H1 (cell line): ENCODE measurements at regions not wholly inside any gene's neighbourhood (a gene's known extent, or its start where the extent isn't known, plus 50 kb on each side); places are given as distances from the start of the nearest gene placed in this dataset.

Source experiments
- CTCF ChIA-PET: fragments of 300-600 bp; sonication (Branson Sonifier 250); formaldehyde crosslinking; loops from one replicate; lab custom pipeline; 2021; ENCODE audit not compliant: partially characterized antibody; lab: Charles Lee
- POLR2A ChIA-PET: fragments of 300-600 bp; sonication (Branson Sonifier 250); formaldehyde crosslinking; loops from one replicate; lab custom pipeline; 2021; ENCODE audit warnings: inconsistent platforms; ENCODE audit not compliant: partially characterized antibody; lab: Charles Lee
- DNase-seq, 2 experiments: peaks; one replicate each; pipeline versions ENCODE4 v3.0.0 to v3.0.0-alpha.2; 2010 to 2022; ENCODE audit warnings: low spot score in 2 of 2, low read depth in 1 of 2, mixed read lengths in 1 of 2
- FAIRE-seq: peaks from 2 replicates; lab custom pipeline; 2011; peaks lifted over from hg19 to GRCh38; lab: Jason Lieb, UNC
- H2AFZ ChIP-seq: 2 replicates; pipeline ENCODE4 v1.8.1; 2012; ENCODE audit warnings: low read length, inconsistent platforms
- H2AK5ac ChIP-seq: 2 replicates; pipeline ENCODE4 v1.6.1; 2013; ENCODE audit warnings: low read depth, low read length
- H2BK120ac ChIP-seq: replicated peaks from 2 replicates; pipeline ENCODE3; 2013; ENCODE audit warnings: low read depth, low read length, inconsistent platforms
- H2BK12ac ChIP-seq: 2 replicates; pipeline ENCODE4 v1.6.1; 2013; ENCODE audit warnings: low read depth, low read length
- H2BK15ac ChIP-seq: 2 replicates; pipeline ENCODE4 v1.6.1; 2013; ENCODE audit warnings: low read length
- H2BK20ac ChIP-seq: 2 replicates; pipeline ENCODE4 v1.6.1; 2013; ENCODE audit warnings: low read length
- H2BK5ac ChIP-seq: 2 replicates; pipeline ENCODE4 v1.6.1; 2013; ENCODE audit warnings: low read depth, low read length
- H3K14ac ChIP-seq: 2 replicates; pipeline ENCODE4 v1.6.1; 2013; ENCODE audit warnings: inconsistent platforms; ENCODE audit not compliant: insufficient read length
- H3K18ac ChIP-seq: 2 replicates; pipeline ENCODE4 v1.6.1; 2013; ENCODE audit warnings: low read length; ENCODE audit errors: extremely low read depth
- H3K23ac ChIP-seq: 2 replicates; pipeline ENCODE4 v1.6.1; 2013; ENCODE audit warnings: inconsistent platforms; ENCODE audit not compliant: insufficient read length
- H3K23me2 ChIP-seq: 2 replicates; pipeline ENCODE4 v1.6.1; 2013; ENCODE audit warnings: low read depth, low read length
- H3K27ac ChIP-seq: 2 replicates; pipeline ENCODE4 v1.6.1; 2011; ENCODE audit warnings: low read depth, low read length, inconsistent platforms
- H3K27me3 ChIP-seq, 4 experiments: replicated peaks in 1 of 4; 1 replicate in 1 of 4; 2 replicates in 3 of 4; pipeline versions ENCODE4 v1.6.1 to v1.8.1; 2011 to 2013; ENCODE audit warnings: low read length in 3 of 4, mild to moderate bottlenecking in 3 of 4, inconsistent platforms in 2 of 4, mixed read lengths in 2 of 4, moderate library complexity in 1 of 4; ENCODE audit not compliant: control insufficient read depth in 3 of 4, insufficient read depth in 3 of 4; ENCODE audit errors: extremely low read depth in 1 of 4
- H3K36me3 ChIP-seq, 4 experiments: 2 replicates each; pipeline versions ENCODE4 v1.6.1 to v1.8.1; 2011 to 2013; ENCODE audit warnings: mild to moderate bottlenecking in 4 of 4, low read length in 3 of 4, moderate library complexity in 2 of 4, control low read depth in 1 of 4, inconsistent platforms in 1 of 4; ENCODE audit not compliant: insufficient read depth in 4 of 4, control insufficient read depth in 2 of 4
- H3K4ac ChIP-seq: replicated peaks from 2 replicates; pipeline ENCODE3; 2013; ENCODE audit warnings: low read length, low read depth, mixed read lengths, inconsistent platforms; ENCODE audit not compliant: insufficient read length
- H3K4me1 ChIP-seq, 4 experiments: replicated peaks in 1 of 4; 1 replicate in 1 of 4; 2 replicates in 3 of 4; pipeline versions ENCODE4 v1.6.1 to v1.8.1; 2011 to 2013; ENCODE audit warnings: low read length in 3 of 4, inconsistent platforms in 2 of 4, mixed read lengths in 1 of 4; ENCODE audit not compliant: insufficient read depth in 4 of 4, control insufficient read depth in 3 of 4
- H3K4me2 ChIP-seq, 2 experiments: 2 replicates each; pipeline versions ENCODE4 v1.6.1 to v1.8.1; 2011 to 2013; ENCODE audit warnings: low read depth in 2 of 2, low read length in 2 of 2, control low read depth in 1 of 2, inconsistent platforms in 1 of 2, mild to moderate bottlenecking in 1 of 2; ENCODE audit not compliant: insufficient read depth in 1 of 2
- H3K4me3 ChIP-seq, 4 experiments: fragments of 200-600, 300-600 bp in 1 of 4; sonication (generic), shearing (Covaris generic), sonication (Bioruptor Twin) in 1 of 4; 2 replicates each; pipeline versions ENCODE4 v1.5.1 to v1.8.1; 2011 to 2016; ENCODE audit warnings: low read length in 4 of 4, low read depth in 3 of 4, control low read depth in 2 of 4, inconsistent platforms in 2 of 4, mild to moderate bottlenecking in 2 of 4, mixed read lengths in 1 of 4, moderate library complexity in 1 of 4; ENCODE audit not compliant: insufficient read depth in 2 of 4; ENCODE audit errors: extremely low read depth in 1 of 4
- H3K56ac ChIP-seq: replicated peaks from 2 replicates; pipeline ENCODE3; 2013; ENCODE audit warnings: low read depth, mild to moderate bottlenecking, mixed read lengths, low read length, inconsistent platforms; ENCODE audit not compliant: insufficient read length
- H3K79me1 ChIP-seq: 2 replicates; pipeline ENCODE4 v1.6.1; 2013; ENCODE audit warnings: low read depth, low read length, control low read depth
- H3K79me2 ChIP-seq, 2 experiments: 2 replicates each; pipeline versions ENCODE4 v1.6.1 to v1.8.1; 2012 to 2013; ENCODE audit warnings: low read length in 2 of 2, mild to moderate bottlenecking in 2 of 2, inconsistent platforms in 1 of 2; ENCODE audit not compliant: insufficient read depth in 2 of 2, control insufficient read depth in 1 of 2
- H3K9ac ChIP-seq, 4 experiments: replicated peaks in 1 of 4; 1 replicate in 1 of 4; 2 replicates in 3 of 4; pipeline versions ENCODE4 v1.6.1 to v1.8.1; 2011 to 2013; ENCODE audit warnings: low read depth in 3 of 4, low read length in 3 of 4, control low read depth in 2 of 4, mild to moderate bottlenecking in 2 of 4, moderate library complexity in 2 of 4, inconsistent platforms in 1 of 4; ENCODE audit errors: extremely low read depth in 1 of 4
- H3K9me3 ChIP-seq, 2 experiments: 2 replicates each; pipeline versions ENCODE4 v1.6.1 to v1.8.1; 2012 to 2013; ENCODE audit warnings: mild to moderate bottlenecking in 2 of 2, moderate library complexity in 2 of 2, control low read depth in 1 of 2, inconsistent platforms in 1 of 2, low read depth in 1 of 2, low read length in 1 of 2, mixed read lengths in 1 of 2; ENCODE audit not compliant: insufficient read depth in 2 of 2
- H4K20me1 ChIP-seq, 2 experiments: replicated peaks in 1 of 2; 2 replicates each; pipeline versions ENCODE3 to v1.8.1; 2011 to 2013; ENCODE audit warnings: inconsistent platforms in 2 of 2, low read length in 2 of 2, mild to moderate bottlenecking in 1 of 2; ENCODE audit not compliant: insufficient read depth in 2 of 2, control insufficient read depth in 1 of 2
- H4K5ac ChIP-seq: 2 replicates; pipeline ENCODE4 v1.6.1; 2013; ENCODE audit warnings: low read length, low read depth, mixed read lengths, inconsistent platforms; ENCODE audit not compliant: insufficient read length
- H4K8ac ChIP-seq: 2 replicates; pipeline ENCODE4 v1.8.0; 2013; ENCODE audit warnings: mild to moderate bottlenecking, moderate library complexity, low read length, inconsistent platforms; ENCODE audit not compliant: insufficient read depth; ENCODE audit errors: extremely low read depth
- H4K91ac ChIP-seq: replicated peaks from 2 replicates; pipeline ENCODE3; 2013; ENCODE audit warnings: low read length, mixed read lengths, inconsistent platforms; ENCODE audit not compliant: insufficient read length
- BCL11A ChIP-seq, 2 experiments: IDR thresholded peaks; one replicate each; pipeline ENCODE4 v1.6.1; 2011; ENCODE audit warnings: low read depth in 2 of 2, low read length in 2 of 2, mild to moderate bottlenecking in 2 of 2
- CHD1 ChIP-seq: IDR thresholded peaks from 2 replicates; pipeline ENCODE4 v1.6.1; 2012; ENCODE audit warnings: low read depth, low read length, improper control_type of control experiment
- EZH2 ChIP-seq: fragments of 200-600 bp; sonication (generic); IDR thresholded peaks from 2 replicates; pipeline ENCODE4 v1.7.1; 2012; ENCODE audit warnings: low read depth, mild to moderate bottlenecking, moderate library complexity, low read length, inconsistent platforms; ENCODE audit not compliant: severe bottlenecking
- RAD21 ChIP-seq, 2 experiments: IDR thresholded peaks in 1 of 2; conservative IDR thresholded peaks in 1 of 2; 2 replicates each; pipeline ENCODE4 v1.6.1; 2011; ENCODE audit warnings: low read depth in 2 of 2, low read length in 2 of 2, improper control_type of control experiment in 1 of 2, inconsistent platforms in 1 of 2, mild to moderate bottlenecking in 1 of 2, moderate library complexity in 1 of 2
- RFX5 ChIP-seq: IDR thresholded peaks from 2 replicates; pipeline ENCODE4 v1.6.1; 2011; ENCODE audit warnings: low read depth, low read length, improper control_type of control experiment, borderline replicate concordance
- SIN3A ChIP-seq, 2 experiments: IDR thresholded peaks in 1 of 2; conservative IDR thresholded peaks in 1 of 2; 2 replicates each; pipeline ENCODE4 v1.6.1; 2011 to 2012; ENCODE audit warnings: low read length in 2 of 2, improper control_type of control experiment in 1 of 2, low read depth in 1 of 2, mild to moderate bottlenecking in 1 of 2
- SP4 ChIP-seq: IDR thresholded peaks from 2 replicates; pipeline ENCODE4 v1.6.1; 2012; ENCODE audit warnings: low read length, inconsistent platforms
- TEAD4 ChIP-seq: IDR thresholded peaks from 2 replicates; pipeline ENCODE4 v1.6.1; 2012; ENCODE audit warnings: low read depth, low read length, inconsistent platforms, mixed read lengths
- WGBS, 2 experiments: shearing (Covaris generic) in 1 of 2; methylation state at CpG; one replicate each; pipeline versions ENCODE4 v1.1.6 to v1.1.7; 2013 to 2015; ENCODE audit warnings: low lambda C conversion rate in 2 of 2, mixed read lengths in 2 of 2, inconsistent platforms in 1 of 2, low coverage in 1 of 2, missing lambda C conversion rate in 1 of 2; ENCODE audit not compliant: insufficient replicate concordance in 2 of 2, insufficient coverage in 1 of 2, insufficient read length in 1 of 2; ENCODE audit errors: extremely low coverage in 1 of 2, missing lambda C conversion rate in 1 of 2; 5-methylcytosine and 5-hydroxymethylcytosine counted together
- TF ChIP-seq, protein P1 (sequence below): IDR thresholded peaks from 2 replicates; pipeline ENCODE4 v1.6.1; 2012; ENCODE audit warnings: inconsistent platforms

DNA sequence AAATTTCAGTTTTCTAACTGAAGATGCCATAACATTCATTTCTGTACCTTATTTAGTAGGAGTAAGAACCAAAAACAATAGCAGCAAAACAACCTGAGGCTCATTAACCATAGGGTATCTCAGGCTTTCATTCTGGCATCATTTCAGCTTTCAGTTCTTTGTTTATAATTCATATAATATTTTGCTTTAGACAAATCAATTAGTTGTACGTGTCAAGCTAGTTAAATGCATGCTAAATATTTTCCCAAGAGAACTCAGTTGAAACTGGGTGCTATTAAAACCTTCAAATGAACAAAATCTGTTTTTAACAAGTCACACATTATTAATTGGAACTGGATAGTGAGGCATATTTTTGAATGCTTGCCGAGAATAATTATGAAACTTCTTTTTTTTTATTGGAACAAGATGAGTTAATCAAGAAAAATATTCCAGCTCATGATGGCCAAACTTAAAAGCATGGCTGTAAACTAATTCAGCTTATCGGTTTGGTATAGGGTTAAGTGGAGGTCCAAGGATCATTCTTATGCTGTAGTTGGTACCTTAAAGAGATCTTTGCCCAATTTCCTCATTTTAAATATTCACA lies 442.7 kb downstream of the BTG1 start:
- Histone ChIP-seq H2BK12ac (no peak overlapping the region), H3K4me1 (no peaks in the 10 kb centered on the region), H2AFZ (no peak overlapping the region), H3K79me1 (no peaks in the 10 kb centered on the region), H3K9me3 (no peaks in the 10 kb centered on the region), H2BK15ac (no peak overlapping the region), H2AK5ac (no peak overlapping the region), H3K27ac (no peak overlapping the region), H2BK20ac (no peak overlapping the region), H3K36me3 (no peaks in the 10 kb centered on the region; a peak in 1 of 8 replicates), H4K8ac (no peak overlapping the region), H3K9ac (no peak overlapping the region), H3K79me2 (no peaks in the 10 kb centered on the region), H3K56ac (no peak overlapping the region), H3K4me2 (no peak overlapping the region), H3K27me3 (no peaks in the 10 kb centered on the region), H3K4ac (no peak overlapping the region), H4K91ac (no peak overlapping the region), H3K23me2 (no peaks in the 10 kb centered on the region), H4K20me1 (no peaks in the 10 kb centered on the region), H4K5ac (no peak overlapping the region), H3K18ac (no peak overlapping the region), H3K14ac (no peak overlapping the region), H2BK120ac (no peak overlapping the region), H3K23ac (no peak overlapping the region), H3K4me3 (no peak overlapping the region), H2BK5ac (no peak overlapping the region)
- POLR2A ChIA-PET = no interaction called here
- 87% methylated on average over 3 of the region's 3 CpGs; no CpG with 5 or more reads in 1 of the 2 experiments for WGBS, 2 experiments
- FAIRE-seq (no peak), DNase-seq (no peak)
- CTCF ChIA-PET = interaction anchor here (1.2 to 1.3 kb wide), 2 partner anchors 24 to 321 kb away, joined by 3 read pairs; no protein-coding TSS in a partner anchor
- TF ChIP-seq SP4 = no peak
- TF ChIP-seq, protein P1, sequence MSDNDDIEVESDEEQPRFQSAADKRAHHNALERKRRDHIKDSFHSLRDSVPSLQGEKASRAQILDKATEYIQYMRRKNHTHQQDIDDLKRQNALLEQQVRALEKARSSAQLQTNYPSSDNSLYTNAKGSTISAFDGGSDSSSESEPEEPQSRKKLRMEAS = no peak
- no peak for TF ChIP-seq SIN3A (conservative IDR thresholded peaks at IDR 0.05 in 1 of 2, IDR thresholded peaks at IDR 0.05 in 1 of 2; ENCODE audit: low read depth in 1 of 2, low read length in 2 of 2)
- no peak for TF ChIP-seq BCL11A (IDR thresholded peaks at IDR 0.05; ENCODE audit: low read depth in 2 of 2, low read length in 2 of 2)
- TF ChIP-seq EZH2 = no peak
- TF ChIP-seq RAD21 (IDR thresholded peaks at IDR 0.05 in 1 of 2, conservative IDR thresholded peaks at IDR 0.05 in 1 of 2; ENCODE audit: low read depth in 2 of 2, low read length in 2 of 2) = no peak
- no peak for TF ChIP-seq TEAD4
- no peak for TF ChIP-seq RFX5
- TF ChIP-seq CHD1 = no peak
